ENCODE measurements at regions not wholly inside any gene's neighbourhood (a gene's known extent, or its start where the extent isn't known, plus 50 kb on each side); places are given as distances from the start of the nearest gene placed in this dataset.

- H3K36me3 Mint-ChIP-seq (ENCODE audit: low read depth): no peaks in the 10 kb centered on the region
- H3K9me3 Mint-ChIP-seq: peaks cover 20% of the 10 kb centered on the region
- ATAC-seq (replicated peaks): no peak
- peaks cover 27% of the 10 kb centered on the region for H3K27me3 Mint-ChIP-seq
- H3K4me1 Mint-ChIP-seq: no peaks in the 10 kb centered on the region
- no peak overlapping the region for H3K27ac Mint-ChIP-seq
- H3K4me3 Mint-ChIP-seq: no peak overlapping the region
Measured at GRCh38 chr1:13970631-13971247, 270.8 kb downstream of the PRDM2 start.

GRCh38 chr1:13976485-13976884 lies 276.5 kb downstream of the PRDM2 start:
- Mint-ChIP-seq H3K9me3 (peaks cover 4% of the 10 kb centered on the region), H3K4me3 (no peak overlapping the region), H3K27ac (no peak overlapping the region), H3K4me1 (no peaks in the 10 kb centered on the region), H3K27me3 (peaks cover 24% of the 10 kb centered on the region), H3K36me3 (ENCODE audit: low read depth) (no peaks in the 10 kb centered on the region)
- no peak for ATAC-seq (replicated peaks)

- Mint-ChIP-seq H3K27me3 (peaks cover 4% of the 10 kb centered on the region), H3K4me1 (no peaks in the 10 kb centered on the region), H3K4me3 (no peak overlapping the region), H3K36me3 (ENCODE audit: low read depth) (no peaks in the 10 kb centered on the region), H3K9me3 (no peaks in the 10 kb centered on the region), H3K27ac (no peak overlapping the region)
- no peak for ATAC-seq (replicated peaks)
Measured at GRCh38 chr1:13981142-13981541, 281.2 kb downstream of the PRDM2 start.

GRCh38 chr1:13983393-13983792 lies 283.4 kb downstream of the PRDM2 start:
- H3K36me3 Mint-ChIP-seq (ENCODE audit: low read depth): no peaks in the 10 kb centered on the region
- no peak overlapping the region for H3K4me3 Mint-ChIP-seq
- H3K4me1 Mint-ChIP-seq: no peaks in the 10 kb centered on the region
- peaks cover 6% of the 10 kb centered on the region for H3K27me3 Mint-ChIP-seq
- peaks cover 4% of the 10 kb centered on the region for H3K9me3 Mint-ChIP-seq
- no peak for ATAC-seq (replicated peaks)
- no peak overlapping the region for H3K27ac Mint-ChIP-seq

GRCh38 chr1:13990939-13991338 lies 291.0 kb downstream of the PRDM2 start:
- ATAC-seq (replicated peaks): no peak
- Mint-ChIP-seq H3K27me3 (peaks cover 33% of the 10 kb centered on the region), H3K9me3 (peaks cover 10% of the 10 kb centered on the region), H3K4me1 (no peaks in the 10 kb centered on the region), H3K36me3 (ENCODE audit: low read depth) (no peaks in the 10 kb centered on the region), H3K27ac (no peak overlapping the region), H3K4me3 (no peak overlapping the region)

- no peak for ATAC-seq (replicated peaks)
- H3K36me3 Mint-ChIP-seq (ENCODE audit: low read depth): no peaks in the 10 kb centered on the region
- peaks cover 13% of the 10 kb centered on the region for H3K9me3 Mint-ChIP-seq
- H3K4me1 Mint-ChIP-seq: no peaks in the 10 kb centered on the region
- H3K27me3 Mint-ChIP-seq: peaks cover 34% of the 10 kb centered on the region
- no peak overlapping the region for H3K4me3 Mint-ChIP-seq
- no peak overlapping the region for H3K27ac Mint-ChIP-seq
Measured at GRCh38 chr1:13992489-13993285, 292.7 kb downstream of the PRDM2 start.

GRCh38 chr1:13994386-13994785 lies 294.4 kb downstream of the PRDM2 start:
- H3K36me3 Mint-ChIP-seq (ENCODE audit: low read depth): no peaks in the 10 kb centered on the region
- peaks cover 33% of the 10 kb centered on the region for H3K27me3 Mint-ChIP-seq
- ATAC-seq (replicated peaks): no peak
- peaks cover 15% of the 10 kb centered on the region for H3K9me3 Mint-ChIP-seq
- no peaks in the 10 kb centered on the region for H3K4me1 Mint-ChIP-seq
- H3K27ac Mint-ChIP-seq: no peak overlapping the region
- H3K4me3 Mint-ChIP-seq: no peak overlapping the region

- Mint-ChIP-seq H3K27ac (no peak overlapping the region), H3K27me3 (peaks cover 31% of the 10 kb centered on the region), H3K9me3 (peaks cover 23% of the 10 kb centered on the region), H3K36me3 (ENCODE audit: low read depth) (no peaks in the 10 kb centered on the region), H3K4me1 (no peaks in the 10 kb centered on the region), H3K4me3 (no peak overlapping the region)
- no peak for ATAC-seq (replicated peaks)
Measured at GRCh38 chr1:13996334-13996733, 296.3 kb downstream of the PRDM2 start.

GRCh38 chr1:14003552-14003951 lies 303.6 kb downstream of the PRDM2 start:
- no peak for ATAC-seq (replicated peaks)
- no peaks in the 10 kb centered on the region for H3K4me1 Mint-ChIP-seq
- no peak overlapping the region for H3K27ac Mint-ChIP-seq
- H3K9me3 Mint-ChIP-seq: peaks cover 14% of the 10 kb centered on the region
- H3K27me3 Mint-ChIP-seq: peaks cover 9% of the 10 kb centered on the region
- no peak overlapping the region for H3K4me3 Mint-ChIP-seq
- no peaks in the 10 kb centered on the region for H3K36me3 Mint-ChIP-seq (ENCODE audit: low read depth)

GRCh38 chr1:14009582-14009981 lies 309.6 kb downstream of the PRDM2 start:
- H3K4me1 Mint-ChIP-seq: no peaks in the 10 kb centered on the region
- ATAC-seq (replicated peaks): no peak
- no peaks in the 10 kb centered on the region for H3K9me3 Mint-ChIP-seq

GRCh38 chr1:14010476-14010875 lies 310.5 kb downstream of the PRDM2 start:
- no peak overlapping the region for H3K27ac Mint-ChIP-seq

More at GRCh38 chr1:14009582-14009981, 309.6 kb downstream of the PRDM2 start:
- no peak overlapping the region for H3K27ac Mint-ChIP-seq
- H3K36me3 Mint-ChIP-seq (ENCODE audit: low read depth): no peaks in the 10 kb centered on the region
- no peak overlapping the region for H3K4me3 Mint-ChIP-seq
- H3K27me3 Mint-ChIP-seq: peaks cover 4% of the 10 kb centered on the region

GRCh38 chr1:14011132-14011531 lies 311.1 kb downstream of the PRDM2 start:
- Mint-ChIP-seq H3K27ac (no peak overlapping the region), H3K36me3 (ENCODE audit: low read depth) (no peaks in the 10 kb centered on the region), H3K9me3 (no peaks in the 10 kb centered on the region), H3K27me3 (peaks cover 4% of the 10 kb centered on the region), H3K4me1 (no peaks in the 10 kb centered on the region), H3K4me3 (no peak overlapping the region)
- no peak for ATAC-seq (replicated peaks)

More at GRCh38 chr1:14010476-14010875, 310.5 kb downstream of the PRDM2 start:
- no peak for ATAC-seq (replicated peaks)
- H3K4me1 Mint-ChIP-seq: no peaks in the 10 kb centered on the region
- H3K4me3 Mint-ChIP-seq: no peak overlapping the region
- H3K27me3 Mint-ChIP-seq: peaks cover 4% of the 10 kb centered on the region
- H3K9me3 Mint-ChIP-seq: no peaks in the 10 kb centered on the region
- no peaks in the 10 kb centered on the region for H3K36me3 Mint-ChIP-seq (ENCODE audit: low read depth)

GRCh38 chr1:14011888-14012287 lies 311.9 kb downstream of the PRDM2 start:
- H3K4me1 Mint-ChIP-seq: no peaks in the 10 kb centered on the region
- H3K4me3 Mint-ChIP-seq: no peak overlapping the region
- peaks cover 6% of the 10 kb centered on the region for H3K27me3 Mint-ChIP-seq
- ATAC-seq (replicated peaks): no peak
- H3K9me3 Mint-ChIP-seq: no peaks in the 10 kb centered on the region
- H3K27ac Mint-ChIP-seq: no peak overlapping the region
- no peaks in the 10 kb centered on the region for H3K36me3 Mint-ChIP-seq (ENCODE audit: low read depth)

GRCh38 chr1:14014929-14015328 lies 314.9 kb downstream of the PRDM2 start:
- H3K4me3 Mint-ChIP-seq: no peak overlapping the region

GRCh38 chr1:14015917-14016316 lies 315.9 kb downstream of the PRDM2 start:
- Mint-ChIP-seq H3K27ac (no peak overlapping the region), H3K36me3 (ENCODE audit: low read depth) (no peaks in the 10 kb centered on the region), H3K4me3 (no peak overlapping the region), H3K27me3 (peaks cover 21% of the 10 kb centered on the region), H3K9me3 (no peaks in the 10 kb centered on the region), H3K4me1 (no peaks in the 10 kb centered on the region)
- ATAC-seq (replicated peaks): no peak

More at GRCh38 chr1:14014929-14015328, 314.9 kb downstream of the PRDM2 start:
- no peak for ATAC-seq (replicated peaks)
- Mint-ChIP-seq H3K27ac (no peak overlapping the region), H3K36me3 (ENCODE audit: low read depth) (no peaks in the 10 kb centered on the region), H3K4me1 (no peaks in the 10 kb centered on the region), H3K9me3 (no peaks in the 10 kb centered on the region), H3K27me3 (peaks cover 21% of the 10 kb centered on the region)
